ENCODE measurements at regions not wholly inside any gene's neighbourhood (a gene's known extent, or its start where the extent isn't known, plus 50 kb on each side); places are given as distances from the start of the nearest gene placed in this dataset.

DNA sequence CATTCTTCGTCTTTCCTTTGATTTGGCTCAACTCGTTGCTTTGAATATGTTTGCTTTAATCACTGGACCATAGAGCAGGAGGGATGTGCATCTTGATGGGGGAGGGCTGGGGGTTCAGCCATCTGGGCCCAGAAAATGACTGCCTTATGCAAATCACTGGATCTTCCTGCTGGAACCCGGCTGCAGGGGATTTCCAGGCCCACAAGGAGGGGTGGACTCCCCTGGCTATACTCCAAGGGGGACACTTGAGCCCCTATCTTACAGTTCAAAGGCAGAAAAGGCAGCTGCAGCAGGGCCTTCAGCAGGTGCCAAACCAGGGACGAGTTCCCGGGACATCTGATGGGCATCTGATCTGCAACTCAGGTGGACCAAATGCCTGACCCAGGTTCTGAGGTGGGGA is 122.5 kb downstream of the DICER1 start:
- Histone ChIP-seq H3K23ac (ENCODE audit: low read depth, low read length, poor library complexity) (no peak overlapping the region), H3K9ac (ENCODE audit: low read depth, low read length, poor library complexity) (no peak overlapping the region), H2BK12ac (ENCODE audit: low read length) (no peak overlapping the region), H3K14ac (ENCODE audit: low read length) (no peak overlapping the region), H2AFZ (ENCODE audit: low read length) (no peak overlapping the region), H3K4me3 (ENCODE audit: low read length in 2 of 2) (no peak overlapping the region), H2BK5ac (ENCODE audit: low read length) (no peak overlapping the region), H3K27ac (replicated peaks; ENCODE audit: low read length) (no peak overlapping the region), H3K79me1 (ENCODE audit: low read depth, low read length) (no peaks in the 10 kb centered on the region), H3K9me3 (replicated peaks in 1 of 2; ENCODE audit: control insufficient read depth in 2 of 2, insufficient read depth in 1 of 2, low read depth in 1 of 2, low read length in 2 of 2) (no peaks in the 10 kb centered on the region), H2AK5ac (ENCODE audit: low read depth, low read length) (no peak overlapping the region), H3K4me1 (ENCODE audit: control insufficient read depth in 2 of 2, insufficient read depth in 1 of 2, low read depth in 1 of 2, low read length in 2 of 2) (peaks cover 0 to 2% of the 10 kb centered on the region in 2 donors), H3K4ac (ENCODE audit: low read length) (no peak overlapping the region), H4K91ac (ENCODE audit: low read depth, low read length, poor library complexity) (no peak overlapping the region), H3K18ac (ENCODE audit: low read length) (no peak overlapping the region), H3K4me2 (ENCODE audit: insufficient read depth, low read length, poor library complexity, severe bottlenecking) (no peak overlapping the region), H3K27me3 (ENCODE audit: control insufficient read depth in 3 of 3, insufficient read depth in 3 of 3, low read depth in 1 of 3, low read length in 3 of 3) (peaks cover 0 to 6% (median 0%) of the 10 kb centered on the region in 3 experiments), H4K8ac (ENCODE audit: low read depth, low read length) (no peak overlapping the region), H2BK15ac (ENCODE audit: low read length) (no peak overlapping the region), H3K36me3 (replicated peaks in 1 of 2; ENCODE audit: control insufficient read depth in 2 of 2, insufficient read depth in 2 of 2, low read length in 2 of 2) (no peaks in the 10 kb centered on the region), H2BK120ac (ENCODE audit: low read depth, low read length) (no peak overlapping the region)
- DNase-seq (ENCODE audit: low spot score), result no peak
- no CpG with 5 or more reads among the region's 5 CpGs for WGBS, 2 donors (ENCODE audit: extremely low coverage in 2 of 2, insufficient read length in 2 of 2, insufficient replicate concordance in 1 of 2)

DNA sequence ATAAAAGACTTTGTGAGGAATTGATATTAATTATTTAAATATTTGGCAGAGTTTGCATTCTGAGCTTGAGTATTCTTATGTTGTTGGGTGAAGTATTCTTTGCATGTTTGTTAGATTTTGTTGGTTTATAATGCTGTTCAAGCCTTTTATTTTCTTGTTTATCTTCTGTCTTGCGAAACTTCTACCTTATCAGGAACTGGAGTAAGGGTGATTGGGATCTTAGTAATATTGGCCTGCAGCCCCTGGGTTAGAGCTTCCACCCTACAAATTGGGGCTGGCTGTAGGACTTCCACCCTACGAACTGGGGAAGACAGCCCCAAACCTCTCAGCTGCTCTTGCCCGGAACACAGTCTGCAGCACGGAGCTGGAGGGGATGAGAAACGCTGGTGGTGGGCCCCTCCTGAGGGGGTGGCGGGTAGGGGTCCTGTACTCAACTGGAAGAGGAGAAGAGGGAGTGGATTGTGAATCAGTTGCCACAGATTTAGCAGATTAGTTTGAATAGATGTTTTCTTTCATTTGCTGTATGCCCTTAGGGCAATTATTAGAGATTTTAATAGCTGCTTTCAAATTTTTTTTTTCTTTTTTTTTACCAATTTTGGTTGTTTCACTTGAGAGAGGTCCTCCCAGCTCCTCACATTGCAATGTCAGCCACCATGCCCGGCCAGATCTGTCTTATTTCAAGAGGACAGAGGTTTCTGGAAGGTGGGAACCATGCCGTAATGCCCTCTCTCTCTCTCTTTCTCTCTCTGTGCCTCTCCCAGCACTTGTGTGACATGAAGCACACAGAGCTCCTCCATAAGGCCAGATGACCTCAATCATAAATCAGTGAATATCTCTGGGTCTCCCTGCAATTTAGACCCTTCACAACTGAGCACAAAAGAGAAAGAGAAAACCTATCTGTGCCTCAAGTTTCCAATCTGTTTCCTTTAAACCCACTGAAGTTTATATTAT is 123.4 kb downstream of the DICER1 start:
- Histone ChIP-seq H2BK12ac (ENCODE audit: low read length) (no peak overlapping the region), H4K8ac (ENCODE audit: low read depth, low read length) (no peak overlapping the region), H3K4ac (ENCODE audit: low read length) (no peak overlapping the region), H2AK5ac (ENCODE audit: low read depth, low read length) (no peak overlapping the region), H3K4me3 (ENCODE audit: low read length in 2 of 2) (no peak overlapping the region), H3K4me1 (ENCODE audit: control insufficient read depth in 2 of 2, insufficient read depth in 1 of 2, low read depth in 1 of 2, low read length in 2 of 2) (peaks cover 0 to 2% of the 10 kb centered on the region in 2 donors), H3K23ac (ENCODE audit: low read depth, low read length, poor library complexity) (no peak overlapping the region), H2BK15ac (ENCODE audit: low read length) (no peak overlapping the region), H2BK5ac (ENCODE audit: low read length) (no peak overlapping the region), H3K4me2 (ENCODE audit: insufficient read depth, low read length, poor library complexity, severe bottlenecking) (no peak overlapping the region), H2AFZ (ENCODE audit: low read length) (no peak overlapping the region), H3K79me1 (ENCODE audit: low read depth, low read length) (no peaks in the 10 kb centered on the region), H3K14ac (ENCODE audit: low read length) (no peak overlapping the region), H3K9ac (ENCODE audit: low read depth, low read length, poor library complexity) (no peak overlapping the region), H3K27me3 (ENCODE audit: control insufficient read depth in 3 of 3, insufficient read depth in 3 of 3, low read depth in 1 of 3, low read length in 3 of 3) (no peaks in the 10 kb centered on the region), H4K91ac (ENCODE audit: low read depth, low read length, poor library complexity) (no peak overlapping the region), H3K27ac (replicated peaks; ENCODE audit: low read length) (no peak overlapping the region), H3K36me3 (replicated peaks in 1 of 2; ENCODE audit: control insufficient read depth in 2 of 2, insufficient read depth in 2 of 2, low read length in 2 of 2) (no peaks in the 10 kb centered on the region), H3K18ac (ENCODE audit: low read length) (no peak overlapping the region), H2BK120ac (ENCODE audit: low read depth, low read length) (no peak overlapping the region), H3K9me3 (replicated peaks in 1 of 2; ENCODE audit: control insufficient read depth in 2 of 2, insufficient read depth in 1 of 2, low read depth in 1 of 2, low read length in 2 of 2) (no peaks in the 10 kb centered on the region)
- WGBS, 2 donors (ENCODE audit: extremely low coverage in 2 of 2, insufficient read length in 2 of 2, insufficient replicate concordance in 1 of 2), result no CpG with 5 or more reads among the region's 8 CpGs
- DNase-seq (ENCODE audit: low spot score), result no peak

DNA sequence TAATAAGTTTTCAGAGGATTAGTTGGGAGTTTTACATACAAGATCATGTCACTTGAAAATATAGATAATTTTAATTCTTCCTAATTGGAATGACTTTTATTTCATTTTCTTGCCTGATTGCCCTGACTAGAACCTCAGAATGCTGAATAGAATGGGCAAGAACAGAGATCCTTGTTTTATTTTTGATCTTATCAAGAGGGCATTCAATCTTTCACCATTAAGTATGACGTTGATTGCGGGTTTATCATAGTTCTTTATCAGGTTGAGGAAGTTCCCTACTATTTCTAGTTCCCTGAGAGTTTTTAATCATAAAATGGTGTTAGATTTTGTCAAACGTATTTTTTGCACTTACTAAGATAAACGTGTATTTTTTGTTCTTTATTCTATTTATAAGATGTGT is 124.3 kb downstream of the DICER1 start:
- no peaks in the 10 kb centered on the region for H3K36me3 ChIP-seq (replicated peaks in 1 of 2; ENCODE audit: control insufficient read depth in 2 of 2, insufficient read depth in 2 of 2, low read length in 2 of 2)
- no peak for DNase-seq (ENCODE audit: low spot score)
- no peak overlapping the region for H3K4me2 ChIP-seq (ENCODE audit: insufficient read depth, low read length, poor library complexity, severe bottlenecking)
- H3K27ac ChIP-seq (replicated peaks; ENCODE audit: low read length), result no peak overlapping the region
- H4K8ac ChIP-seq (ENCODE audit: low read depth, low read length), result no peak overlapping the region
- no peaks in the 10 kb centered on the region for H3K9me3 ChIP-seq (replicated peaks in 1 of 2; ENCODE audit: control insufficient read depth in 2 of 2, insufficient read depth in 1 of 2, low read depth in 1 of 2, low read length in 2 of 2)
- H2AK5ac ChIP-seq (ENCODE audit: low read depth, low read length), result no peak overlapping the region
- H3K27me3 ChIP-seq (ENCODE audit: control insufficient read depth in 3 of 3, insufficient read depth in 3 of 3, low read depth in 1 of 3, low read length in 3 of 3), result no peaks in the 10 kb centered on the region
- no peak overlapping the region for H3K4ac ChIP-seq (ENCODE audit: low read length)
- no CpG with 5 or more reads among the region's 4 CpGs for WGBS, 2 donors (ENCODE audit: extremely low coverage in 2 of 2, insufficient read length in 2 of 2, insufficient replicate concordance in 1 of 2)
- H3K18ac ChIP-seq (ENCODE audit: low read length), result no peak overlapping the region
- no peak overlapping the region for H3K14ac ChIP-seq (ENCODE audit: low read length)
- no peaks in the 10 kb centered on the region for H3K79me1 ChIP-seq (ENCODE audit: low read depth, low read length)
- H2BK12ac ChIP-seq (ENCODE audit: low read length), result no peak overlapping the region
- no peak overlapping the region for H3K9ac ChIP-seq (ENCODE audit: low read depth, low read length, poor library complexity)
- no peak overlapping the region for H2BK15ac ChIP-seq (ENCODE audit: low read length)
- peaks cover 0 to 2% of the 10 kb centered on the region in 2 donors for H3K4me1 ChIP-seq (ENCODE audit: control insufficient read depth in 2 of 2, insufficient read depth in 1 of 2, low read depth in 1 of 2, low read length in 2 of 2)
- no peak overlapping the region for H2BK120ac ChIP-seq (ENCODE audit: low read depth, low read length)
- no peak overlapping the region for H2AFZ ChIP-seq (ENCODE audit: low read length)
- no peak overlapping the region for H4K91ac ChIP-seq (ENCODE audit: low read depth, low read length, poor library complexity)
- no peak overlapping the region for H3K23ac ChIP-seq (ENCODE audit: low read depth, low read length, poor library complexity)
- no peak overlapping the region for H3K4me3 ChIP-seq (ENCODE audit: low read length in 2 of 2)
- no peak overlapping the region for H2BK5ac ChIP-seq (ENCODE audit: low read length)

DNA sequence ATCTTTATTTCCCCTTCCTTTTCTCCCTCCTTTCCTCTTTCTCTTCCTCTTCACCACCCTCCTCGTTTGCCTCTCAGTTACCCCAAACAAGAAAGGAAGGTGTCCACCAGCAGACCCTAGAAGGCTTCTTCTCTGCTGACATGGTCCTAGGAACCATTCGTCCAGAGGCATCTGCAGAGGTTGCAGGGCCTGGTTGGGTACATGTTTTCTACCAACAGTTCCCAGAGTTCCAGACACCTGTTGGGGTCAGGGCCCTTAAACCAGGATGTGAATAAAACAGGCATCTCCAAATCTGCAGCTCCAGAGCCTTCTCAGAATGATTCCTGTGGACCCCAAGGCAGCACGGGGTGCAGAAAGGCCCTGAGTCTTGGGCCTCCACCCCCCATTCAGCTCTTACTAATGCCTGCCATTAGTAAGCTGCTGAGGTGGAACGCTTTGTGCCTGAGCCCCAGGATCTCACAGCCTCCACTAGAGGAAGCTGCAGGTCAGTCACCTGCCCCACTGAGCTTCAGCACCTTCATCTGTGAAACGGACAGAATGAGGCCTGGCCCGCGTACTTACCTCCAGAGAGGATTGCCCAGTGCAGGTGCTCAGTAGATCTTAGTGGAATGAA is 130.4 kb downstream of the DICER1 start:
- Histone ChIP-seq H3K9me3 (replicated peaks in 1 of 2; ENCODE audit: control insufficient read depth in 2 of 2, insufficient read depth in 1 of 2, low read depth in 1 of 2, low read length in 2 of 2) (no peaks in the 10 kb centered on the region), H3K27ac (replicated peaks; ENCODE audit: low read length) (no peak overlapping the region), H2AK5ac (ENCODE audit: low read depth, low read length) (no peak overlapping the region), H4K91ac (ENCODE audit: low read depth, low read length, poor library complexity) (no peak overlapping the region), H3K4me2 (ENCODE audit: insufficient read depth, low read length, poor library complexity, severe bottlenecking) (no peak overlapping the region), H2BK5ac (ENCODE audit: low read length) (no peak overlapping the region), H3K4ac (ENCODE audit: low read length) (no peak overlapping the region), H4K8ac (ENCODE audit: low read depth, low read length) (no peak overlapping the region), H3K14ac (ENCODE audit: low read length) (no peak overlapping the region), H2BK120ac (ENCODE audit: low read depth, low read length) (no peak overlapping the region), H3K79me1 (ENCODE audit: low read depth, low read length) (no peaks in the 10 kb centered on the region), H2BK15ac (ENCODE audit: low read length) (no peak overlapping the region), H3K18ac (ENCODE audit: low read length) (no peak overlapping the region), H2AFZ (ENCODE audit: low read length) (no peak overlapping the region), H3K4me3 (ENCODE audit: low read length in 2 of 2) (no peak overlapping the region), H3K4me1 (ENCODE audit: control insufficient read depth in 2 of 2, insufficient read depth in 1 of 2, low read depth in 1 of 2, low read length in 2 of 2) (peaks cover 0 to 6% of the 10 kb centered on the region in 2 donors), H3K27me3 (ENCODE audit: control insufficient read depth in 3 of 3, insufficient read depth in 3 of 3, low read depth in 1 of 3, low read length in 3 of 3) (no peaks in the 10 kb centered on the region), H2BK12ac (ENCODE audit: low read length) (no peak overlapping the region), H3K36me3 (replicated peaks in 1 of 2; ENCODE audit: control insufficient read depth in 2 of 2, insufficient read depth in 2 of 2, low read length in 2 of 2) (no peaks in the 10 kb centered on the region), H3K9ac (ENCODE audit: low read depth, low read length, poor library complexity) (no peak overlapping the region), H3K23ac (ENCODE audit: low read depth, low read length, poor library complexity) (no peak overlapping the region)
- no peak for DNase-seq (ENCODE audit: low spot score)
- no CpG with 5 or more reads among the region's 7 CpGs for WGBS, 2 donors (ENCODE audit: extremely low coverage in 2 of 2, insufficient read length in 2 of 2, insufficient replicate concordance in 1 of 2)

Measured in neuronal stem cell (in vitro differentiated cells).